HEK293T (cell line): ENCODE measurements at regions not wholly inside any gene's neighbourhood (a gene's known extent, or its start where the extent isn't known, plus 50 kb on each side); places are given as distances from the start of the nearest gene placed in this dataset.

ENCODE experiments used
- BHLHE40 ChIP-seq: fragments of 450-650 bp; IDR thresholded peaks from 2 replicates; pipeline ENCODE4 v1.6.1; 2016; ENCODE audit warnings: mild to moderate bottlenecking, moderate library complexity, borderline replicate concordance
- CTBP1 ChIP-seq: fragments of 450-650 bp; IDR thresholded peaks from 2 replicates; pipeline ENCODE4 v1.6.1; 2016; ENCODE audit warnings: borderline replicate concordance
- FOXA1 ChIP-seq: fragments of 450-650 bp; IDR thresholded peaks from 2 replicates; pipeline ENCODE4 v1.6.1; 2016; ENCODE audit warnings: mild to moderate bottlenecking
- FOXK2 ChIP-seq: fragments of 450-650 bp; IDR thresholded peaks from 2 replicates; pipeline ENCODE4 v1.6.1; 2016; ENCODE audit warnings: mild to moderate bottlenecking
- FOXM1 ChIP-seq: fragments of 450-650 bp; IDR thresholded peaks from 2 replicates; pipeline ENCODE4 v1.6.1; 2017; ENCODE audit warnings: mild to moderate bottlenecking, borderline replicate concordance
- HDGF ChIP-seq: fragments of 450-650 bp; IDR thresholded peaks from 2 replicates; pipeline ENCODE4 v1.6.1; 2017; ENCODE audit warnings: antibody characterized with exemption, borderline replicate concordance
- L3MBTL2 ChIP-seq: fragments of 450-650 bp; conservative IDR thresholded peaks from 2 replicates; pipeline ENCODE4 v1.6.1; 2016; ENCODE audit warnings: mild to moderate bottlenecking
- LEF1 ChIP-seq: fragments of 450-650 bp; IDR thresholded peaks from 2 replicates; pipeline ENCODE4 v1.6.1; 2017; ENCODE audit warnings: mild to moderate bottlenecking, borderline replicate concordance
- PKNOX1 ChIP-seq: fragments of 450-650 bp; IDR thresholded peaks from 2 replicates; pipeline ENCODE4 v1.6.1; 2016
- SP1 ChIP-seq: fragments of 450-650 bp; IDR thresholded peaks from 2 replicates; pipeline ENCODE4 v1.6.1; 2017
- TARDBP ChIP-seq: fragments of 450-650 bp; IDR thresholded peaks from 2 replicates; pipeline ENCODE4 v1.6.1; 2016
- ZNF384 ChIP-seq: fragments of 450-650 bp; IDR thresholded peaks from 2 replicates; pipeline ENCODE4 v1.6.1; 2016

- no peak for TF ChIP-seq FOXM1
- no peak for TF ChIP-seq PKNOX1
- no peak for TF ChIP-seq FOXA1
- no peak for TF ChIP-seq SP1
- TF ChIP-seq TARDBP = no peak
- TF ChIP-seq L3MBTL2 = no peak
- TF ChIP-seq HDGF = no peak
- no peak for TF ChIP-seq FOXK2
- no peak for TF ChIP-seq BHLHE40
- TF ChIP-seq CTBP1 = no peak
- TF ChIP-seq LEF1 = no peak
- no peak for TF ChIP-seq ZNF384
Observed at GRCh38 chr2:206379886-206380285, 63.4 kb upstream of the ADAM23 start.
